ENCODE measurements at regions not wholly inside any gene's neighbourhood (a gene's known extent, or its start where the extent isn't known, plus 50 kb on each side); places are given as distances from the start of the nearest gene placed in this dataset.

- Histone ChIP-seq H3K9ac (ENCODE audit: low read length) (no peak overlapping the region), H3K4me3 (ENCODE audit: low read depth, low read length) (no peak overlapping the region), H3K36me3 (ENCODE audit: control insufficient read depth, insufficient read depth, low read length) (no peaks in the 10 kb centered on the region), H3K4me1 (ENCODE audit: control insufficient read depth, insufficient read depth, low read length) (no peaks in the 10 kb centered on the region), H3K9me3 (ENCODE audit: control insufficient read depth, insufficient read depth, low read depth, low read length) (no peaks in the 10 kb centered on the region), H3K27me3 (ENCODE audit: control insufficient read depth, insufficient read depth, low read length) (no peaks in the 10 kb centered on the region), H3K27ac (ENCODE audit: low read depth, low read length) (no peak overlapping the region; the same call in 1 of the 2 replicates)
Measured at GRCh38 chr5:107218457-107219193, 452.1 kb downstream of the EFNA5 start.

GRCh38 chr5:107217721-107218130 is 453.0 kb downstream of the EFNA5 start:
- no peaks in the 10 kb centered on the region for H3K27me3 ChIP-seq (ENCODE audit: control insufficient read depth, insufficient read depth, low read length)

GRCh38 chr5:107216587-107216986 is 454.1 kb downstream of the EFNA5 start:
- H3K9ac ChIP-seq (ENCODE audit: low read length) = no peak overlapping the region
- no peaks in the 10 kb centered on the region for H3K36me3 ChIP-seq (ENCODE audit: control insufficient read depth, insufficient read depth, low read length)
- no peaks in the 10 kb centered on the region for H3K9me3 ChIP-seq (ENCODE audit: control insufficient read depth, insufficient read depth, low read depth, low read length)
- H3K27me3 ChIP-seq (ENCODE audit: control insufficient read depth, insufficient read depth, low read length) = no peaks in the 10 kb centered on the region
- no peak overlapping the region for H3K27ac ChIP-seq (ENCODE audit: low read depth, low read length)
- no peak overlapping the region for H3K4me3 ChIP-seq (ENCODE audit: low read depth, low read length)
- no peaks in the 10 kb centered on the region for H3K4me1 ChIP-seq (ENCODE audit: control insufficient read depth, insufficient read depth, low read length)

More at GRCh38 chr5:107217721-107218130, 453.0 kb downstream of the EFNA5 start:
- no peaks in the 10 kb centered on the region for H3K36me3 ChIP-seq (ENCODE audit: control insufficient read depth, insufficient read depth, low read length)
- H3K9ac ChIP-seq (ENCODE audit: low read length) = no peak overlapping the region
- no peak overlapping the region for H3K4me3 ChIP-seq (ENCODE audit: low read depth, low read length)
- no peaks in the 10 kb centered on the region for H3K9me3 ChIP-seq (ENCODE audit: control insufficient read depth, insufficient read depth, low read depth, low read length)
- H3K4me1 ChIP-seq (ENCODE audit: control insufficient read depth, insufficient read depth, low read length) = no peaks in the 10 kb centered on the region
- H3K27ac ChIP-seq (ENCODE audit: low read depth, low read length) = no peak overlapping the region

DNA sequence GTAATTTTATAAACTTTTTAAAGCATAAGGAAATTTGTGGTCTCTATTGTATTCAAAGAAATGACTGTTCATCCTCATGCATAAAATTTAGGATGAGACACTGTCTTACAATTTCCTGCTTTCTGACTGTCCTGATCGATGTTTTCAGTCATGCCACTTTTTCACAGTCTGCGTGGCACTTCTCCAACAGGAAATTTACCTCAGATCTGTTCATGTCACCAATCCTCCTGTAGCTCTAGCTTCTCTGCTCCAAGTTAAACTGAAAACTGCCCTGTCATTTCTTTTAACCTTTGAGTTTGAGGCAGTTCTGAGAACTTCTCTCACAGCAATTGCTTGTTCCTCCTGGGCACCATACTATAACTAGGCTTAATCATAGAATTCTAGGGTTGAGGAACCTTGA is 455.1 kb downstream of the EFNA5 start:
- H3K27ac ChIP-seq (ENCODE audit: low read depth, low read length) = no peak overlapping the region
- no peaks in the 10 kb centered on the region for H3K36me3 ChIP-seq (ENCODE audit: control insufficient read depth, insufficient read depth, low read length)
- no peak overlapping the region for H3K4me3 ChIP-seq (ENCODE audit: low read depth, low read length)
- no peak overlapping the region for H3K9ac ChIP-seq (ENCODE audit: low read length)
- H3K27me3 ChIP-seq (ENCODE audit: control insufficient read depth, insufficient read depth, low read length) = no peaks in the 10 kb centered on the region
- H3K9me3 ChIP-seq (ENCODE audit: control insufficient read depth, insufficient read depth, low read depth, low read length) = no peaks in the 10 kb centered on the region
- no peaks in the 10 kb centered on the region for H3K4me1 ChIP-seq (ENCODE audit: control insufficient read depth, insufficient read depth, low read length)

GRCh38 chr5:107213025-107213424 is 457.7 kb downstream of the EFNA5 start:
- H3K9me3 ChIP-seq (ENCODE audit: control insufficient read depth, insufficient read depth, low read depth, low read length) = no peaks in the 10 kb centered on the region
- H3K4me1 ChIP-seq (ENCODE audit: control insufficient read depth, insufficient read depth, low read length) = no peaks in the 10 kb centered on the region
- H3K9ac ChIP-seq (ENCODE audit: low read length) = no peak overlapping the region
- H3K36me3 ChIP-seq (ENCODE audit: control insufficient read depth, insufficient read depth, low read length) = no peaks in the 10 kb centered on the region
- no peak overlapping the region for H3K27ac ChIP-seq (ENCODE audit: low read depth, low read length)
- H3K27me3 ChIP-seq (ENCODE audit: control insufficient read depth, insufficient read depth, low read length) = no peaks in the 10 kb centered on the region
- no peak overlapping the region for H3K4me3 ChIP-seq (ENCODE audit: low read depth, low read length)

DNA sequence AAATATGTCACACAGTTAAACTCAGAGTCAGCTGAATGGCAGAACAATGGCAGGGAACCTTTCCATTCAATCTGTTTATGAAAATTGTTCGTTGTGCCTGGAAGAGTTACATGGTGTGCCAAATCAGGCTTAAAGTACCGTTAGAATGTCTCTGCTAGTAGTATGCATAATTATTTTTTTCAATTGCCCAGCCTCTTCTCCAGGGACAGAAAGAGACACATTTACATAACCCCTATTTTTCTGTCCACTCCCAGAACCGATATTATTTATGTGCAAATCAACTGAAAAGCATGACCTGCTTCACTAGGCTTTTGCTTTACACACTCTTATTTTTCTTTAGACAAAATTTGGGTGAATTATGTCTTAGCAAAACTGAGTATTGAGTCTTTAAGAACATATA is 459.1 kb downstream of the EFNA5 start:
- H3K4me1 ChIP-seq (ENCODE audit: control insufficient read depth, insufficient read depth, low read length) = no peaks in the 10 kb centered on the region
- H3K4me3 ChIP-seq (ENCODE audit: low read depth, low read length) = no peak overlapping the region
- H3K9me3 ChIP-seq (ENCODE audit: control insufficient read depth, insufficient read depth, low read depth, low read length) = no peaks in the 10 kb centered on the region
- no peak overlapping the region for H3K27ac ChIP-seq (ENCODE audit: low read depth, low read length)
- no peak overlapping the region for H3K9ac ChIP-seq (ENCODE audit: low read length)
- H3K27me3 ChIP-seq (ENCODE audit: control insufficient read depth, insufficient read depth, low read length) = no peaks in the 10 kb centered on the region
- no peaks in the 10 kb centered on the region for H3K36me3 ChIP-seq (ENCODE audit: control insufficient read depth, insufficient read depth, low read length)

- Histone ChIP-seq H3K4me1 (ENCODE audit: control insufficient read depth, insufficient read depth, low read length) (no peaks in the 10 kb centered on the region), H3K27ac (ENCODE audit: low read depth, low read length) (no peak overlapping the region), H3K9ac (ENCODE audit: low read length) (no peak overlapping the region), H3K9me3 (ENCODE audit: control insufficient read depth, insufficient read depth, low read depth, low read length) (no peaks in the 10 kb centered on the region), H3K27me3 (ENCODE audit: control insufficient read depth, insufficient read depth, low read length) (no peaks in the 10 kb centered on the region), H3K4me3 (ENCODE audit: low read depth, low read length) (no peak overlapping the region), H3K36me3 (ENCODE audit: control insufficient read depth, insufficient read depth, low read length) (no peaks in the 10 kb centered on the region)
Measured at GRCh38 chr5:107208867-107209266, 461.9 kb downstream of the EFNA5 start.

DNA sequence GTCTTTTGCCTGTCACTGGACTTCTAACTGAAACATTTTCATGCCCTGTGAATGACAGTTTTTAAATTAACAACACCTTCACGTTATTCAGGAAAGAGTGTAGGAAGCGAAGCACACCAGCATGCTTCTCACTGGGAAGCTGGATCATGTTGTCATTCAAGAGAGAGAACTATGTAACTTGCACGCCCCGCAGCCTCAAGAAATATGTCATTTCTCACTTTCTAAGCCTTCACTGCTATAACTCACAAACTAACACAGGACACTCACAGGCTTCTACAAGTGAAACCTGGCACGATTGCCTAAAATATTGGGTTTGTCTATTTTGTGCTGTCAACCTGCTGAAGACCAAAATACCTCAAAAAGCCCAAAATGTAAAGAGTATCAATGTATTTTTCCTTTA is 466.3 kb downstream of the EFNA5 start:
- no peak overlapping the region for H3K4me3 ChIP-seq (ENCODE audit: low read depth, low read length)
- no peaks in the 10 kb centered on the region for H3K27me3 ChIP-seq (ENCODE audit: control insufficient read depth, insufficient read depth, low read length)
- no peak overlapping the region for H3K9ac ChIP-seq (ENCODE audit: low read length)
- H3K27ac ChIP-seq (ENCODE audit: low read depth, low read length) = no peak overlapping the region
- no peaks in the 10 kb centered on the region for H3K36me3 ChIP-seq (ENCODE audit: control insufficient read depth, insufficient read depth, low read length)
- no peaks in the 10 kb centered on the region for H3K4me1 ChIP-seq (ENCODE audit: control insufficient read depth, insufficient read depth, low read length)
- H3K9me3 ChIP-seq (ENCODE audit: control insufficient read depth, insufficient read depth, low read depth, low read length) = no peaks in the 10 kb centered on the region

DNA sequence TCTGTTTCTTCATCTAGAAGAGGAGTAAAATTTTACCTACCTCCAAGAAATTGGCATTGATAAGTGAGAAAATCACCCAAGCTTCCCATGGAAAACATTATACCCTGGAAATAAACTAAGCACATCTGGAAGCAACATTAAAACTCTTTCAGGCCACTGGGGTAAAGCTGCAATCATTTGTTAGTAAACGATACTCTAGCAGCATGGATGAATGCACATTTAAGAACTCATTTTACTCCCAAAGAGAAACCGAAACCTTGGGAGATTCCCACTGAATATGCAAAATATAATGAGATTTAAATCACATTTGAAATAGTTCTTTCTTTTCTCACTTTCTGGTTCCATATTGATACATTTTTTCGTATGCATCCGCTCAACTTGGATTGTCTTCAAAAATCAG is 467.5 kb downstream of the EFNA5 start:
- Histone ChIP-seq H3K27ac (ENCODE audit: low read depth, low read length) (no peak overlapping the region), H3K27me3 (ENCODE audit: control insufficient read depth, insufficient read depth, low read length) (no peaks in the 10 kb centered on the region), H3K4me1 (ENCODE audit: control insufficient read depth, insufficient read depth, low read length) (no peaks in the 10 kb centered on the region), H3K9ac (ENCODE audit: low read length) (no peak overlapping the region), H3K36me3 (ENCODE audit: control insufficient read depth, insufficient read depth, low read length) (no peaks in the 10 kb centered on the region), H3K9me3 (ENCODE audit: control insufficient read depth, insufficient read depth, low read depth, low read length) (no peaks in the 10 kb centered on the region), H3K4me3 (ENCODE audit: low read depth, low read length) (no peak overlapping the region)

- Histone ChIP-seq H3K27ac (ENCODE audit: low read depth, low read length) (no peak overlapping the region), H3K4me3 (ENCODE audit: low read depth, low read length) (no peak overlapping the region), H3K27me3 (ENCODE audit: control insufficient read depth, insufficient read depth, low read length) (no peaks in the 10 kb centered on the region), H3K9ac (ENCODE audit: low read length) (no peak overlapping the region), H3K9me3 (ENCODE audit: control insufficient read depth, insufficient read depth, low read depth, low read length) (no peaks in the 10 kb centered on the region), H3K4me1 (ENCODE audit: control insufficient read depth, insufficient read depth, low read length) (no peaks in the 10 kb centered on the region), H3K36me3 (ENCODE audit: control insufficient read depth, insufficient read depth, low read length) (no peaks in the 10 kb centered on the region)
Measured at GRCh38 chr5:107199756-107200155, 471.0 kb downstream of the EFNA5 start.

GRCh38 chr5:107196500-107197059 is 474.2 kb downstream of the EFNA5 start:
- H3K36me3 ChIP-seq (ENCODE audit: control insufficient read depth, insufficient read depth, low read length) = no peaks in the 10 kb centered on the region
- no peaks in the 10 kb centered on the region for H3K27me3 ChIP-seq (ENCODE audit: control insufficient read depth, insufficient read depth, low read length)
- H3K27ac ChIP-seq (ENCODE audit: low read depth, low read length) = no peak overlapping the region
- no peak overlapping the region for H3K4me3 ChIP-seq (ENCODE audit: low read depth, low read length)
- H3K4me1 ChIP-seq (ENCODE audit: control insufficient read depth, insufficient read depth, low read length) = peaks cover 4% of the 10 kb centered on the region; the same call in 1 of the 2 replicates
- H3K9ac ChIP-seq (ENCODE audit: low read length) = no peak overlapping the region
- no peaks in the 10 kb centered on the region for H3K9me3 ChIP-seq (ENCODE audit: control insufficient read depth, insufficient read depth, low read depth, low read length)

Data from HUES6 (cell line).